H1 (cell line): ENCODE measurements at regions not wholly inside any gene's neighbourhood (a gene's known extent, or its start where the extent isn't known, plus 50 kb on each side); places are given as distances from the start of the nearest gene placed in this dataset.

Experiments used
- CTCF ChIA-PET: fragments of 300-600 bp; sonication (Branson Sonifier 250); formaldehyde crosslinking; loops from one replicate; lab custom pipeline; 2021; ENCODE audit not compliant: partially characterized antibody; lab: Charles Lee
- POLR2A ChIA-PET: fragments of 300-600 bp; sonication (Branson Sonifier 250); formaldehyde crosslinking; loops from one replicate; lab custom pipeline; 2021; ENCODE audit warnings: inconsistent platforms; ENCODE audit not compliant: partially characterized antibody; lab: Charles Lee
- DNase-seq, 2 experiments: peaks; one replicate each; pipeline versions ENCODE4 v3.0.0 to v3.0.0-alpha.2; 2010 to 2022; ENCODE audit warnings: low spot score in 2 of 2, low read depth in 1 of 2, mixed read lengths in 1 of 2
- FAIRE-seq: peaks from 2 replicates; lab custom pipeline; 2011; peaks lifted over from hg19 to GRCh38; lab: Jason Lieb, UNC
- H2AFZ ChIP-seq: 2 replicates; pipeline ENCODE4 v1.8.1; 2012; ENCODE audit warnings: low read length, inconsistent platforms
- H2AK5ac ChIP-seq: 2 replicates; pipeline ENCODE4 v1.6.1; 2013; ENCODE audit warnings: low read depth, low read length
- H2BK120ac ChIP-seq: replicated peaks from 2 replicates; pipeline ENCODE3; 2013; ENCODE audit warnings: low read depth, low read length, inconsistent platforms
- H2BK12ac ChIP-seq: 2 replicates; pipeline ENCODE4 v1.6.1; 2013; ENCODE audit warnings: low read depth, low read length
- H2BK15ac ChIP-seq: 2 replicates; pipeline ENCODE4 v1.6.1; 2013; ENCODE audit warnings: low read length
- H2BK20ac ChIP-seq: 2 replicates; pipeline ENCODE4 v1.6.1; 2013; ENCODE audit warnings: low read length
- H2BK5ac ChIP-seq: 2 replicates; pipeline ENCODE4 v1.6.1; 2013; ENCODE audit warnings: low read depth, low read length
- H3K14ac ChIP-seq: 2 replicates; pipeline ENCODE4 v1.6.1; 2013; ENCODE audit warnings: inconsistent platforms; ENCODE audit not compliant: insufficient read length
- H3K18ac ChIP-seq: 2 replicates; pipeline ENCODE4 v1.6.1; 2013; ENCODE audit warnings: low read length; ENCODE audit errors: extremely low read depth
- H3K23ac ChIP-seq: 2 replicates; pipeline ENCODE4 v1.6.1; 2013; ENCODE audit warnings: inconsistent platforms; ENCODE audit not compliant: insufficient read length
- H3K23me2 ChIP-seq: 2 replicates; pipeline ENCODE4 v1.6.1; 2013; ENCODE audit warnings: low read depth, low read length
- H3K27ac ChIP-seq: 2 replicates; pipeline ENCODE4 v1.6.1; 2011; ENCODE audit warnings: low read depth, low read length, inconsistent platforms
- H3K27me3 ChIP-seq, 4 experiments: replicated peaks in 1 of 4; 1 replicate in 1 of 4; 2 replicates in 3 of 4; pipeline versions ENCODE4 v1.6.1 to v1.8.1; 2011 to 2013; ENCODE audit warnings: low read length in 3 of 4, mild to moderate bottlenecking in 3 of 4, inconsistent platforms in 2 of 4, mixed read lengths in 2 of 4, moderate library complexity in 1 of 4; ENCODE audit not compliant: control insufficient read depth in 3 of 4, insufficient read depth in 3 of 4; ENCODE audit errors: extremely low read depth in 1 of 4
- H3K36me3 ChIP-seq, 4 experiments: 2 replicates each; pipeline versions ENCODE4 v1.6.1 to v1.8.1; 2011 to 2013; ENCODE audit warnings: mild to moderate bottlenecking in 4 of 4, low read length in 3 of 4, moderate library complexity in 2 of 4, control low read depth in 1 of 4, inconsistent platforms in 1 of 4; ENCODE audit not compliant: insufficient read depth in 4 of 4, control insufficient read depth in 2 of 4
- H3K4ac ChIP-seq: replicated peaks from 2 replicates; pipeline ENCODE3; 2013; ENCODE audit warnings: low read length, low read depth, mixed read lengths, inconsistent platforms; ENCODE audit not compliant: insufficient read length
- H3K4me1 ChIP-seq, 4 experiments: replicated peaks in 1 of 4; 1 replicate in 1 of 4; 2 replicates in 3 of 4; pipeline versions ENCODE4 v1.6.1 to v1.8.1; 2011 to 2013; ENCODE audit warnings: low read length in 3 of 4, inconsistent platforms in 2 of 4, mixed read lengths in 1 of 4; ENCODE audit not compliant: insufficient read depth in 4 of 4, control insufficient read depth in 3 of 4
- H3K4me2 ChIP-seq, 2 experiments: 2 replicates each; pipeline versions ENCODE4 v1.6.1 to v1.8.1; 2011 to 2013; ENCODE audit warnings: low read depth in 2 of 2, low read length in 2 of 2, control low read depth in 1 of 2, inconsistent platforms in 1 of 2, mild to moderate bottlenecking in 1 of 2; ENCODE audit not compliant: insufficient read depth in 1 of 2
- H3K4me3 ChIP-seq, 4 experiments: fragments of 200-600, 300-600 bp in 1 of 4; sonication (generic), shearing (Covaris generic), sonication (Bioruptor Twin) in 1 of 4; 2 replicates each; pipeline versions ENCODE4 v1.5.1 to v1.8.1; 2011 to 2016; ENCODE audit warnings: low read length in 4 of 4, low read depth in 3 of 4, control low read depth in 2 of 4, inconsistent platforms in 2 of 4, mild to moderate bottlenecking in 2 of 4, mixed read lengths in 1 of 4, moderate library complexity in 1 of 4; ENCODE audit not compliant: insufficient read depth in 2 of 4; ENCODE audit errors: extremely low read depth in 1 of 4
- H3K56ac ChIP-seq: replicated peaks from 2 replicates; pipeline ENCODE3; 2013; ENCODE audit warnings: low read depth, mild to moderate bottlenecking, mixed read lengths, low read length, inconsistent platforms; ENCODE audit not compliant: insufficient read length
- H3K79me1 ChIP-seq: 2 replicates; pipeline ENCODE4 v1.6.1; 2013; ENCODE audit warnings: low read depth, low read length, control low read depth
- H3K79me2 ChIP-seq, 2 experiments: 2 replicates each; pipeline versions ENCODE4 v1.6.1 to v1.8.1; 2012 to 2013; ENCODE audit warnings: low read length in 2 of 2, mild to moderate bottlenecking in 2 of 2, inconsistent platforms in 1 of 2; ENCODE audit not compliant: insufficient read depth in 2 of 2, control insufficient read depth in 1 of 2
- H3K9ac ChIP-seq, 4 experiments: replicated peaks in 1 of 4; 1 replicate in 1 of 4; 2 replicates in 3 of 4; pipeline versions ENCODE4 v1.6.1 to v1.8.1; 2011 to 2013; ENCODE audit warnings: low read depth in 3 of 4, low read length in 3 of 4, control low read depth in 2 of 4, mild to moderate bottlenecking in 2 of 4, moderate library complexity in 2 of 4, inconsistent platforms in 1 of 4; ENCODE audit errors: extremely low read depth in 1 of 4
- H3K9me3 ChIP-seq, 2 experiments: 2 replicates each; pipeline versions ENCODE4 v1.6.1 to v1.8.1; 2012 to 2013; ENCODE audit warnings: mild to moderate bottlenecking in 2 of 2, moderate library complexity in 2 of 2, control low read depth in 1 of 2, inconsistent platforms in 1 of 2, low read depth in 1 of 2, low read length in 1 of 2, mixed read lengths in 1 of 2; ENCODE audit not compliant: insufficient read depth in 2 of 2
- H4K20me1 ChIP-seq, 2 experiments: replicated peaks in 1 of 2; 2 replicates each; pipeline versions ENCODE3 to v1.8.1; 2011 to 2013; ENCODE audit warnings: inconsistent platforms in 2 of 2, low read length in 2 of 2, mild to moderate bottlenecking in 1 of 2; ENCODE audit not compliant: insufficient read depth in 2 of 2, control insufficient read depth in 1 of 2
- H4K5ac ChIP-seq: 2 replicates; pipeline ENCODE4 v1.6.1; 2013; ENCODE audit warnings: low read length, low read depth, mixed read lengths, inconsistent platforms; ENCODE audit not compliant: insufficient read length
- H4K8ac ChIP-seq: 2 replicates; pipeline ENCODE4 v1.8.0; 2013; ENCODE audit warnings: mild to moderate bottlenecking, moderate library complexity, low read length, inconsistent platforms; ENCODE audit not compliant: insufficient read depth; ENCODE audit errors: extremely low read depth
- H4K91ac ChIP-seq: replicated peaks from 2 replicates; pipeline ENCODE3; 2013; ENCODE audit warnings: low read length, mixed read lengths, inconsistent platforms; ENCODE audit not compliant: insufficient read length
- ATF3 ChIP-seq: IDR thresholded peaks from 2 replicates; pipeline ENCODE4 v1.6.1; 2011; ENCODE audit warnings: low read depth, mild to moderate bottlenecking, low read length; ENCODE audit not compliant: insufficient read depth
- FOSL1 ChIP-seq: IDR thresholded peaks from 2 replicates; pipeline ENCODE4 v1.6.1; 2011; ENCODE audit warnings: mild to moderate bottlenecking, low read depth, low read length, moderate library complexity; ENCODE audit not compliant: insufficient read depth
- GABPA ChIP-seq: IDR thresholded peaks from 2 replicates; pipeline ENCODE4 v1.6.1; 2011; ENCODE audit warnings: mild to moderate bottlenecking, low read length, moderate library complexity, borderline replicate concordance; ENCODE audit not compliant: insufficient read depth
- RFX5 ChIP-seq: IDR thresholded peaks from 2 replicates; pipeline ENCODE4 v1.6.1; 2011; ENCODE audit warnings: low read depth, low read length, improper control_type of control experiment, borderline replicate concordance
- SIX5 ChIP-seq: IDR thresholded peaks from 2 replicates; pipeline ENCODE4 v1.6.1; 2011; ENCODE audit warnings: mild to moderate bottlenecking, low read depth, low read length
- SP1 ChIP-seq: IDR thresholded peaks from 2 replicates; pipeline ENCODE4 v1.6.1; 2011; ENCODE audit warnings: low read depth, low read length
- TCF12 ChIP-seq: IDR thresholded peaks from 2 replicates; pipeline ENCODE4 v1.6.1; 2011; ENCODE audit warnings: low read depth, mild to moderate bottlenecking, low read length
- WGBS, 2 experiments: shearing (Covaris generic) in 1 of 2; methylation state at CpG; one replicate each; pipeline versions ENCODE4 v1.1.6 to v1.1.7; 2013 to 2015; ENCODE audit warnings: low lambda C conversion rate in 2 of 2, mixed read lengths in 2 of 2, inconsistent platforms in 1 of 2, low coverage in 1 of 2, missing lambda C conversion rate in 1 of 2; ENCODE audit not compliant: insufficient replicate concordance in 2 of 2, insufficient coverage in 1 of 2, insufficient read length in 1 of 2; ENCODE audit errors: extremely low coverage in 1 of 2, missing lambda C conversion rate in 1 of 2; 5-methylcytosine and 5-hydroxymethylcytosine counted together

DNA sequence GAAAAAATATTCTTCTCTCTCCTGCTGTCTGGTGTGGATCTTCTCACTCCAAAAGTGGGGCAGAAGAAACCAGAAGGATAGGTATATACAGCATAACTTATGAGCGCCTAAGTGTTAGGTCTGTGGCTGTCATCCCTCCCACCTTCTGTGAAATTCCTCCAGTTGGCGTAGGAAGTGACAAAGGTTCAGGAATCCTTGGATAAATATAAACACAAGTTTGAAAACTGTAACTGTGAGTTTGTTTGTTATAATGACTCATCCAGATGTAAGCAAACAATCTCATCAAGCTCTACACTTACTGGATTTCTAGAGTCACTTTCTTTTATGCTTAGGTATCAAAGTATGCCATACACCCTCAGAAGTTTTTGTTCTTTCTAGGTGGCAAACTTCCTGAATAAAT is 405.2 kb downstream of the FAT4 start:
- POLR2A ChIA-PET, result no interaction called here

More for the DNA sequence above, 405.2 kb downstream of the FAT4 start:
- CTCF ChIA-PET, result no interaction called here
- Histone ChIP-seq H3K23me2 (no peaks in the 10 kb centered on the region), H3K27ac (no peak overlapping the region), H2BK20ac (no peak overlapping the region), H3K27me3 (no peaks in the 10 kb centered on the region), H2BK5ac (no peak overlapping the region; the same call in 1 of the 2 replicates), H3K4ac (no peak overlapping the region), H4K5ac (no peak overlapping the region), H3K79me2 (no peaks in the 10 kb centered on the region), H4K20me1 (no peaks in the 10 kb centered on the region), H3K14ac (no peak overlapping the region), H2AFZ (0 out of 2 replicates have a peak overlapping the region, but pooled peaks have one; percentile 20), H3K4me3 (no peak overlapping the region), H4K91ac (no peak overlapping the region), H3K36me3 (no peaks in the 10 kb centered on the region), H3K9me3 (no peaks in the 10 kb centered on the region; a peak in 1 of 4 replicates), H2BK120ac (no peak overlapping the region), H2BK15ac (no peak overlapping the region), H4K8ac (no peak overlapping the region), H3K9ac (no peak overlapping the region), H3K4me1 (no peaks in the 10 kb centered on the region; a peak in 1 of 7 replicates), H2AK5ac (no peak overlapping the region), H3K18ac (no peak overlapping the region), H3K56ac (no peak overlapping the region), H3K23ac (no peak overlapping the region), H3K79me1 (no peaks in the 10 kb centered on the region), H2BK12ac (no peak overlapping the region), H3K4me2 (no peak overlapping the region)
- TF ChIP-seq RFX5, result no peak
- no peak for TF ChIP-seq TCF12
- TF ChIP-seq GABPA, result no peak
- TF ChIP-seq FOSL1, result no peak
- TF ChIP-seq SIX5, result no peak
- no peak for TF ChIP-seq SP1
- no peak for TF ChIP-seq ATF3
- FAIRE-seq (no peak), DNase-seq (no peak)
- WGBS, 2 experiments, result 86% methylated on average over 2 of the region's 2 CpGs; no CpG with 5 or more reads in 1 of the 2 experiments
